BE2C (cell line): ENCODE measurements at regions not wholly inside any gene's neighbourhood (a gene's known extent, or its start where the extent isn't known, plus 50 kb on each side); places are given as distances from the start of the nearest gene placed in this dataset.

Experiments
- DNase-seq: peaks from one replicate; pipeline ENCODE4 v3.0.0-alpha.2; 2020
- H3K27me3 ChIP-seq: fragments of 250-450 bp; sonication (Bioruptor Pico); 2 replicates; pipeline ENCODE4 v1.5.1; 2020; ENCODE audit warnings: mild to moderate bottlenecking
- H3K36me3 ChIP-seq: fragments of 250-450 bp; sonication (Bioruptor Pico); 2 replicates; pipeline ENCODE4 v1.5.1; 2020; ENCODE audit warnings: mild to moderate bottlenecking
- H3K4me1 ChIP-seq: fragments of 250-450 bp; sonication (Bioruptor Pico); 2 replicates; pipeline ENCODE4 v1.5.1; 2020
- H3K4me3 ChIP-seq: 2 replicates; pipeline ENCODE4 v1.5.1; 2011; ENCODE audit warnings: low read depth, low read length
- H3K9me3 ChIP-seq: fragments of 250-450 bp; sonication (Bioruptor Pico); 2 replicates; pipeline ENCODE4 v1.5.1; 2020
- CTCF ChIP-seq: IDR thresholded peaks from 2 replicates; pipeline ENCODE4 v1.5.1; 2012; ENCODE audit warnings: mild to moderate bottlenecking, low read depth, low read length

GRCh38 chr12:98341026-98341425, 174.4 kb upstream of the TMPO start:
- H3K4me3 ChIP-seq = no peak overlapping the region

GRCh38 chr12:98341732-98342131, 173.7 kb upstream of the TMPO start:
- Histone ChIP-seq H3K9me3 (no peaks in the 10 kb centered on the region), H3K4me1 (no peaks in the 10 kb centered on the region)

More at GRCh38 chr12:98341026-98341425, 174.4 kb upstream of the TMPO start:
- H3K36me3 ChIP-seq = no peaks in the 10 kb centered on the region
- DNase-seq = no peak
- no peaks in the 10 kb centered on the region for H3K27me3 ChIP-seq
- H3K4me1 ChIP-seq = no peaks in the 10 kb centered on the region
- no peak for TF ChIP-seq CTCF
- H3K9me3 ChIP-seq = no peaks in the 10 kb centered on the region

GRCh38 chr12:98343002-98343567, 172.3 kb upstream of the TMPO start:
- H3K9me3 ChIP-seq = no peaks in the 10 kb centered on the region
- no peaks in the 10 kb centered on the region for H3K36me3 ChIP-seq
- no peak overlapping the region for H3K4me3 ChIP-seq
- DNase-seq = no peak
- no peaks in the 10 kb centered on the region for H3K27me3 ChIP-seq
- H3K4me1 ChIP-seq = no peaks in the 10 kb centered on the region
- no peak for TF ChIP-seq CTCF

More at GRCh38 chr12:98341732-98342131, 173.7 kb upstream of the TMPO start:
- Histone ChIP-seq H3K36me3 (no peaks in the 10 kb centered on the region), H3K4me3 (no peak overlapping the region), H3K27me3 (no peaks in the 10 kb centered on the region)
- no peak for TF ChIP-seq CTCF
- DNase-seq = no peak

GRCh38 chr12:98344046-98344930, 171.1 kb upstream of the TMPO start:
- H3K4me3 ChIP-seq = no peak overlapping the region
- no peaks in the 10 kb centered on the region for H3K27me3 ChIP-seq
- no peaks in the 10 kb centered on the region for H3K9me3 ChIP-seq
- DNase-seq = no peak
- no peaks in the 10 kb centered on the region for H3K36me3 ChIP-seq
- no peaks in the 10 kb centered on the region for H3K4me1 ChIP-seq
- no peak for TF ChIP-seq CTCF

GRCh38 chr12:98345308-98345876, 170.0 kb upstream of the TMPO start:
- no peaks in the 10 kb centered on the region for H3K4me1 ChIP-seq
- no peak for DNase-seq
- no peak overlapping the region for H3K4me3 ChIP-seq
- H3K36me3 ChIP-seq = no peaks in the 10 kb centered on the region
- no peak for TF ChIP-seq CTCF
- H3K27me3 ChIP-seq = no peaks in the 10 kb centered on the region
- no peaks in the 10 kb centered on the region for H3K9me3 ChIP-seq

- TF ChIP-seq CTCF = no peak
- H3K4me3 ChIP-seq = no peak overlapping the region
- no peak for DNase-seq
These were observed 164.3 kb upstream of the TMPO start for GRCh38 chr12:98351089-98351488.

More at GRCh38 chr12:98351089-98351488, 164.3 kb upstream of the TMPO start:
- H3K27me3 ChIP-seq = no peaks in the 10 kb centered on the region
- no peaks in the 10 kb centered on the region for H3K36me3 ChIP-seq
- H3K4me1 ChIP-seq = no peaks in the 10 kb centered on the region
- no peaks in the 10 kb centered on the region for H3K9me3 ChIP-seq
